T-helper 2 cell (primary cell): ENCODE measurements at regions not wholly inside any gene's neighbourhood (a gene's known extent, or its start where the extent isn't known, plus 50 kb on each side); places are given as distances from the start of the nearest gene placed in this dataset.

ENCODE experiments used
- DNase-seq, 5 experiments: peaks; one replicate each; pipeline versions ENCODE4 v3.0.0 to v3.0.0-alpha.2; 2012 to 2022

GRCh38 chr22:49080631-49081030 lies 747.0 kb downstream of the BRD1 start:
- DNase-seq = no peak

- no peak for DNase-seq
Observed at GRCh38 chr22:49079743-49080500, 747.8 kb downstream of the BRD1 start.

GRCh38 chr22:49079027-49079725 lies 748.5 kb downstream of the BRD1 start:
- no peak for DNase-seq

- no peak for DNase-seq
Observed at GRCh38 chr22:49078076-49078710, 749.5 kb downstream of the BRD1 start.

GRCh38 chr22:49077586-49077985 lies 750.1 kb downstream of the BRD1 start:
- DNase-seq = no peak

- no peak for DNase-seq
Observed at GRCh38 chr22:49077036-49077393, 750.7 kb downstream of the BRD1 start.

GRCh38 chr22:49076300-49077035 lies 751.2 kb downstream of the BRD1 start:
- DNase-seq = no peak

GRCh38 chr22:49075150-49075549 lies 752.5 kb downstream of the BRD1 start:
- DNase-seq = no peak

- DNase-seq = no peak
Observed at GRCh38 chr22:49073873-49074417, 753.7 kb downstream of the BRD1 start.

- DNase-seq = no peak
Observed at GRCh38 chr22:49072996-49073645, 754.6 kb downstream of the BRD1 start.

GRCh38 chr22:49070501-49070900 lies 757.2 kb downstream of the BRD1 start:
- DNase-seq = no peak

- no peak for DNase-seq
Observed at GRCh38 chr22:49068861-49069500, 758.7 kb downstream of the BRD1 start.

- no peak for DNase-seq
Observed at GRCh38 chr22:49067504-49067903, 760.2 kb downstream of the BRD1 start.

GRCh38 chr22:49066619-49067018 lies 761.1 kb downstream of the BRD1 start:
- no peak for DNase-seq

- DNase-seq = no peak
Observed at GRCh38 chr22:49064836-49065235, 762.8 kb downstream of the BRD1 start.

- DNase-seq = no peak
Observed at GRCh38 chr22:49063545-49063890, 764.2 kb downstream of the BRD1 start.

- no peak for DNase-seq
Observed at GRCh38 chr22:49062802-49063544, 764.7 kb downstream of the BRD1 start.

- no peak for DNase-seq
Observed at GRCh38 chr22:49062155-49062801, 765.4 kb downstream of the BRD1 start.

GRCh38 chr22:49057910-49058309 lies 769.8 kb downstream of the BRD1 start:
- no peak for DNase-seq

GRCh38 chr22:49056301-49056700 lies 771.4 kb downstream of the BRD1 start:
- no peak for DNase-seq

GRCh38 chr22:49055406-49055805 lies 772.3 kb downstream of the BRD1 start:
- DNase-seq = no peak
